Suprapubic skin (tissue), 3 donors: ENCODE measurements at regions not wholly inside any gene's neighbourhood (a gene's known extent, or its start where the extent isn't known, plus 50 kb on each side); places are given as distances from the start of the nearest gene placed in this dataset.

Experiments
- EP300 ChIP-seq: sonication (generic); formaldehyde crosslinking; IDR thresholded peaks from one replicate; pipeline ENCODE4 v1.6.1; 2017; ENCODE audit warnings: antibody characterized with exemption
- POLR2A ChIP-seq, 2 donors: fragments of 450-650 bp; IDR thresholded peaks; one replicate each; pipeline ENCODE4 v1.6.1; 2017; ENCODE audit warnings: antibody characterized with exemption in 2 of 2, mild to moderate bottlenecking in 2 of 2, moderate library complexity in 2 of 2
- TF ChIP-seq, protein P1 (sequence below), 2 donors: fragments of 200-600 bp in 1 of 2; fragments of 450-650 bp in 1 of 2; sonication (generic) in 1 of 2; IDR thresholded peaks; one replicate each; pipeline ENCODE4 v1.5.1; 2016 to 2019; ENCODE audit warnings: antibody characterized with exemption in 2 of 2, mild to moderate bottlenecking in 1 of 2, moderate library complexity in 1 of 2

- TF ChIP-seq, protein P1, sequence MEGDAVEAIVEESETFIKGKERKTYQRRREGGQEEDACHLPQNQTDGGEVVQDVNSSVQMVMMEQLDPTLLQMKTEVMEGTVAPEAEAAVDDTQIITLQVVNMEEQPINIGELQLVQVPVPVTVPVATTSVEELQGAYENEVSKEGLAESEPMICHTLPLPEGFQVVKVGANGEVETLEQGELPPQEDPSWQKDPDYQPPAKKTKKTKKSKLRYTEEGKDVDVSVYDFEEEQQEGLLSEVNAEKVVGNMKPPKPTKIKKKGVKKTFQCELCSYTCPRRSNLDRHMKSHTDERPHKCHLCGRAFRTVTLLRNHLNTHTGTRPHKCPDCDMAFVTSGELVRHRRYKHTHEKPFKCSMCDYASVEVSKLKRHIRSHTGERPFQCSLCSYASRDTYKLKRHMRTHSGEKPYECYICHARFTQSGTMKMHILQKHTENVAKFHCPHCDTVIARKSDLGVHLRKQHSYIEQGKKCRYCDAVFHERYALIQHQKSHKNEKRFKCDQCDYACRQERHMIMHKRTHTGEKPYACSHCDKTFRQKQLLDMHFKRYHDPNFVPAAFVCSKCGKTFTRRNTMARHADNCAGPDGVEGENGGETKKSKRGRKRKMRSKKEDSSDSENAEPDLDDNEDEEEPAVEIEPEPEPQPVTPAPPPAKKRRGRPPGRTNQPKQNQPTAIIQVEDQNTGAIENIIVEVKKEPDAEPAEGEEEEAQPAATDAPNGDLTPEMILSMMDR (IDR thresholded peaks at IDR 0.05): no peak
- no peak for TF ChIP-seq POLR2A (IDR thresholded peaks at IDR 0.05)
- TF ChIP-seq EP300: no peak
These were observed 57.5 kb upstream of the SDK2 start for GRCh38 chr17:73701701-73702100.
